Transverse colon (tissue), 4 donors: ENCODE measurements at regions not wholly inside any gene's neighbourhood (a gene's known extent, or its start where the extent isn't known, plus 50 kb on each side); places are given as distances from the start of the nearest gene placed in this dataset.

Source experiments
- CTCF ChIP-seq, 5 experiments: fragments of 200-600 bp in 3 of 5; fragments of 450-650 bp in 2 of 5; sonication (generic) in 3 of 5; IDR thresholded peaks; 1 replicate in 2 of 5; 2 replicates in 3 of 5; pipeline ENCODE4 v1.5.1; 2016 to 2017; ENCODE audit warnings: antibody characterized with exemption in 5 of 5, inconsistent platforms in 3 of 5, mild to moderate bottlenecking in 2 of 5, moderate library complexity in 1 of 5
- EP300 ChIP-seq: sonication (generic); formaldehyde crosslinking; IDR thresholded peaks from one replicate; pipeline ENCODE4 v1.6.1; 2017; ENCODE audit warnings: antibody characterized with exemption, low read depth
- POLR2A ChIP-seq: fragments of 450-650 bp; IDR thresholded peaks from one replicate; pipeline ENCODE4 v1.6.1; 2016; ENCODE audit warnings: antibody characterized with exemption, mild to moderate bottlenecking, moderate library complexity
- POLR2AphosphoS5 ChIP-seq, 3 donors: sonication (generic); formaldehyde crosslinking; IDR thresholded peaks; one replicate each; pipeline ENCODE4 v1.6.1; 2016; ENCODE audit warnings: antibody characterized with exemption in 3 of 3

DNA sequence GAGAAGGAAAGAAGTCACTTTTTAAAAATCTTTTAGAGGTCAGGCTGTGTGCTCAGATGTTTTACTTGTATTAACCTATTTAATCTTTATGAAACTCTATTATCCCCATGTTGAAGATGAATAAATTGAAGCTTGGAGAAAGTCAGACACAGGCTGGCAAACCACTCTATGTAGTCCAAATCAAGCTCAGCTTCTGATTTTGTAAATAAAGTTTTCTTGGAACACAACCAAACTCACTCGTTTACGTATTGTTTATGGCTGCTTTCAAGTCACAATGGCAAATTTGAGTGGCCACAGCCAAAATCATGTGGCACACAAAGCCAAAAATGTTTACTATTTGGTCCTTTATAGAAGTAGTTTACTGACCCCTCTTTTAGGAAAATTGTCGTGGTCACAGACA is 596.0 kb upstream of the CDH11 start:
- TF ChIP-seq EP300 (no peak), CTCF (IDR thresholded peaks at IDR 0.05) (no peak), POLR2A (no peak), POLR2AphosphoS5 (IDR thresholded peaks at IDR 0.05) (no peak)
